ENCODE measurements at regions not wholly inside any gene's neighbourhood (a gene's known extent, or its start where the extent isn't known, plus 50 kb on each side); places are given as distances from the start of the nearest gene placed in this dataset.

- no peaks in the 10 kb centered on the region for H3K36me3 ChIP-seq (ENCODE audit: insufficient read depth, low read length)
- H3K27ac ChIP-seq (ENCODE audit: low read depth, low read length) = no peak overlapping the region
- intact Hi-C loops (cut with micrococcal nuclease) = no loop called here
- CTCF ChIA-PET (ENCODE audit: partially characterized antibody) = no interaction called here
- H3K4me1 Mint-ChIP-seq = no peaks in the 10 kb centered on the region
- H3K4me1 ChIP-seq (ENCODE audit: insufficient read depth, low read length) = no peaks in the 10 kb centered on the region
- no peak overlapping the region for H3K4me3 Mint-ChIP-seq
- peaks cover 14 to 18% of the 10 kb centered on the region in 2 donors for H3K27me3 Mint-ChIP-seq
- H3K9me3 ChIP-seq (ENCODE audit: control insufficient read depth in 1 of 2, low read length in 2 of 2) = no peaks in the 10 kb centered on the region
- DNase-seq = no peak
- no peak overlapping the region for H3K27ac Mint-ChIP-seq
- H3K36me3 Mint-ChIP-seq = no peaks in the 10 kb centered on the region
- peaks cover 0 to 2% (median 0%) of the 10 kb centered on the region in 8 donors for H3K9me3 Mint-ChIP-seq
- POLR2A ChIA-PET (ENCODE audit: partially characterized antibody) = no interaction called here
- no peak overlapping the region for H3K4me3 ChIP-seq (ENCODE audit: low read length in 2 of 2)
- no peaks in the 10 kb centered on the region for H3K27me3 ChIP-seq (ENCODE audit: insufficient read depth, low read length)
Measured at GRCh38 chr2:237229905-237230304, 144.2 kb downstream of the COPS8 start.

GRCh38 chr2:237230355-237230754 is 144.7 kb downstream of the COPS8 start:
- H3K36me3 Mint-ChIP-seq = no peaks in the 10 kb centered on the region
- no peaks in the 10 kb centered on the region for H3K4me1 Mint-ChIP-seq
- no peak overlapping the region for H3K27ac ChIP-seq (ENCODE audit: low read depth, low read length)
- H3K9me3 Mint-ChIP-seq = peaks cover 0 to 2% (median 0%) of the 10 kb centered on the region in 8 donors
- H3K4me1 ChIP-seq (ENCODE audit: insufficient read depth, low read length) = no peaks in the 10 kb centered on the region
- intact Hi-C loops (cut with micrococcal nuclease) = no loop called here
- H3K4me3 Mint-ChIP-seq = no peak overlapping the region
- no peak overlapping the region for H3K27ac Mint-ChIP-seq
- H3K27me3 ChIP-seq (ENCODE audit: insufficient read depth, low read length) = no peaks in the 10 kb centered on the region
- H3K9me3 ChIP-seq (ENCODE audit: control insufficient read depth in 1 of 2, low read length in 2 of 2) = no peaks in the 10 kb centered on the region
- DNase-seq = no peak
- no peak overlapping the region for H3K4me3 ChIP-seq (ENCODE audit: low read length in 2 of 2)
- H3K36me3 ChIP-seq (ENCODE audit: insufficient read depth, low read length) = no peaks in the 10 kb centered on the region
- ChIA-PET POLR2A (ENCODE audit: partially characterized antibody) (no interaction called here), CTCF (ENCODE audit: partially characterized antibody) (no interaction called here)
- H3K27me3 Mint-ChIP-seq = peaks cover 14 to 20% of the 10 kb centered on the region in 2 donors

- Mint-ChIP-seq H3K27ac (no peak overlapping the region), H3K4me3 (no peak overlapping the region), H3K27me3 (peaks cover 14 to 21% of the 10 kb centered on the region in 2 donors), H3K4me1 (no peaks in the 10 kb centered on the region), H3K36me3 (no peaks in the 10 kb centered on the region), H3K9me3 (peaks cover 0 to 2% (median 0%) of the 10 kb centered on the region in 8 donors)
- Histone ChIP-seq H3K27ac (ENCODE audit: low read depth, low read length) (no peak overlapping the region), H3K4me3 (ENCODE audit: low read length in 2 of 2) (no peak overlapping the region), H3K36me3 (ENCODE audit: insufficient read depth, low read length) (no peaks in the 10 kb centered on the region), H3K9me3 (ENCODE audit: control insufficient read depth in 1 of 2, low read length in 2 of 2) (no peaks in the 10 kb centered on the region), H3K4me1 (ENCODE audit: insufficient read depth, low read length) (no peaks in the 10 kb centered on the region), H3K27me3 (ENCODE audit: insufficient read depth, low read length) (no peaks in the 10 kb centered on the region)
- intact Hi-C loops (cut with micrococcal nuclease) = no loop called here
- no peak for DNase-seq
- POLR2A ChIA-PET (ENCODE audit: partially characterized antibody) = no interaction called here
- CTCF ChIA-PET (ENCODE audit: partially characterized antibody) = no interaction called here
Measured at GRCh38 chr2:237231593-237231992, 145.9 kb downstream of the COPS8 start.

GRCh38 chr2:237232166-237232565 is 146.5 kb downstream of the COPS8 start:
- POLR2A ChIA-PET (ENCODE audit: partially characterized antibody) = no interaction called here
- Histone ChIP-seq H3K9me3 (ENCODE audit: control insufficient read depth in 1 of 2, low read length in 2 of 2) (no peaks in the 10 kb centered on the region), H3K27ac (ENCODE audit: low read depth, low read length) (no peak overlapping the region), H3K4me3 (ENCODE audit: low read length in 2 of 2) (no peak overlapping the region), H3K4me1 (ENCODE audit: insufficient read depth, low read length) (no peaks in the 10 kb centered on the region), H3K27me3 (ENCODE audit: insufficient read depth, low read length) (no peaks in the 10 kb centered on the region), H3K36me3 (ENCODE audit: insufficient read depth, low read length) (no peaks in the 10 kb centered on the region)
- H3K27me3 Mint-ChIP-seq = peaks cover 15 to 22% of the 10 kb centered on the region in 2 donors
- no peak for DNase-seq
- intact Hi-C loops (cut with micrococcal nuclease) = no loop called here
- H3K36me3 Mint-ChIP-seq = no peaks in the 10 kb centered on the region
- no peak overlapping the region for H3K27ac Mint-ChIP-seq
- H3K4me3 Mint-ChIP-seq = no peak overlapping the region
- CTCF ChIA-PET (ENCODE audit: partially characterized antibody) = no interaction called here
- no peaks in the 10 kb centered on the region for H3K4me1 Mint-ChIP-seq
- H3K9me3 Mint-ChIP-seq = peaks cover 0 to 2% (median 0%) of the 10 kb centered on the region in 8 donors

GRCh38 chr2:237234268-237234667 is 148.6 kb downstream of the COPS8 start:
- intact Hi-C loops (cut with micrococcal nuclease) = no loop called here
- peaks cover 18 to 19% of the 10 kb centered on the region in 2 donors for H3K27me3 Mint-ChIP-seq
- H3K27ac Mint-ChIP-seq = no peak overlapping the region
- Histone ChIP-seq H3K9me3 (ENCODE audit: control insufficient read depth in 1 of 2, low read length in 2 of 2) (no peaks in the 10 kb centered on the region), H3K4me1 (ENCODE audit: insufficient read depth, low read length) (no peaks in the 10 kb centered on the region), H3K27me3 (ENCODE audit: insufficient read depth, low read length) (no peaks in the 10 kb centered on the region), H3K4me3 (ENCODE audit: low read length in 2 of 2) (no peak overlapping the region), H3K27ac (ENCODE audit: low read depth, low read length) (no peak overlapping the region), H3K36me3 (ENCODE audit: insufficient read depth, low read length) (no peaks in the 10 kb centered on the region)
- no peaks in the 10 kb centered on the region for H3K4me1 Mint-ChIP-seq
- no peaks in the 10 kb centered on the region for H3K36me3 Mint-ChIP-seq
- ChIA-PET CTCF (ENCODE audit: partially characterized antibody) (no interaction called here), POLR2A (ENCODE audit: partially characterized antibody) (no interaction called here)
- H3K9me3 Mint-ChIP-seq = peaks cover 0 to 2% (median 0%) of the 10 kb centered on the region in 8 donors
- DNase-seq = no peak
- no peak overlapping the region for H3K4me3 Mint-ChIP-seq

GRCh38 chr2:237235383-237236095 is 149.8 kb downstream of the COPS8 start:
- Histone ChIP-seq H3K4me3 (ENCODE audit: low read length in 2 of 2) (no peak overlapping the region), H3K4me1 (ENCODE audit: insufficient read depth, low read length) (no peaks in the 10 kb centered on the region), H3K27me3 (ENCODE audit: insufficient read depth, low read length) (no peaks in the 10 kb centered on the region), H3K9me3 (ENCODE audit: control insufficient read depth in 1 of 2, low read length in 2 of 2) (no peaks in the 10 kb centered on the region), H3K27ac (ENCODE audit: low read depth, low read length) (no peak overlapping the region), H3K36me3 (ENCODE audit: insufficient read depth, low read length) (no peaks in the 10 kb centered on the region)
- intact Hi-C loops (cut with micrococcal nuclease) = no loop called here
- H3K27me3 Mint-ChIP-seq = peaks cover 14 to 15% of the 10 kb centered on the region in 2 donors
- CTCF ChIA-PET (ENCODE audit: partially characterized antibody) = no interaction called here
- POLR2A ChIA-PET (ENCODE audit: partially characterized antibody) = no interaction called here
- no peak for DNase-seq
- H3K36me3 Mint-ChIP-seq = no peaks in the 10 kb centered on the region
- no peak overlapping the region for H3K27ac Mint-ChIP-seq
- H3K4me3 Mint-ChIP-seq = no peak overlapping the region
- no peaks in the 10 kb centered on the region for H3K4me1 Mint-ChIP-seq
- H3K9me3 Mint-ChIP-seq = peaks cover 0 to 11% (median 3%) of the 10 kb centered on the region in 8 donors

- H3K27me3 Mint-ChIP-seq = peaks cover 14 to 15% of the 10 kb centered on the region in 2 donors
- intact Hi-C loops (cut with micrococcal nuclease) = no loop called here
- H3K27ac Mint-ChIP-seq = no peak overlapping the region
- H3K36me3 Mint-ChIP-seq = no peaks in the 10 kb centered on the region
- no peaks in the 10 kb centered on the region for H3K36me3 ChIP-seq (ENCODE audit: insufficient read depth, low read length)
- H3K4me3 ChIP-seq (ENCODE audit: low read length in 2 of 2) = no peak overlapping the region
- H3K27me3 ChIP-seq (ENCODE audit: insufficient read depth, low read length) = no peaks in the 10 kb centered on the region
- no peaks in the 10 kb centered on the region for H3K9me3 ChIP-seq (ENCODE audit: control insufficient read depth in 1 of 2, low read length in 2 of 2)
- no peak overlapping the region for H3K27ac ChIP-seq (ENCODE audit: low read depth, low read length)
- ChIA-PET POLR2A (ENCODE audit: partially characterized antibody) (no interaction called here), CTCF (ENCODE audit: partially characterized antibody) (no interaction called here)
- H3K4me1 ChIP-seq (ENCODE audit: insufficient read depth, low read length) = no peaks in the 10 kb centered on the region
- no peaks in the 10 kb centered on the region for H3K4me1 Mint-ChIP-seq
- DNase-seq = no peak
- H3K4me3 Mint-ChIP-seq = no peak overlapping the region
- peaks cover 0 to 17% (median 8%) of the 10 kb centered on the region in 8 donors for H3K9me3 Mint-ChIP-seq
Measured at GRCh38 chr2:237236188-237236587, 150.5 kb downstream of the COPS8 start.
